Hepatocyte (in vitro differentiated cells): ENCODE measurements at regions not wholly inside any gene's neighbourhood (a gene's known extent, or its start where the extent isn't known, plus 50 kb on each side); places are given as distances from the start of the nearest gene placed in this dataset.

Source experiments
- DNase-seq: peaks from one replicate; pipeline ENCODE4 v3.0.0-alpha.2; 2016; ENCODE audit warnings: low spot score
- H2AFZ ChIP-seq: fragments of 200-600 bp; sonication (generic); 2 replicates; pipeline ENCODE4 v1.6.0; 2016; ENCODE audit warnings: antibody characterized with exemption, mild to moderate bottlenecking
- H3K27ac ChIP-seq: fragments of 200-600 bp; sonication (generic); 2 replicates; pipeline ENCODE4 v1.5.1; 2016; ENCODE audit warnings: mild to moderate bottlenecking
- H3K27me3 ChIP-seq: fragments of 200-600 bp; sonication (generic); 2 replicates; pipeline ENCODE4 v1.6.1; 2016
- H3K36me3 ChIP-seq: fragments of 200-600 bp; sonication (generic); replicated peaks from 2 replicates; pipeline ENCODE4 v1.5.1; 2016; ENCODE audit warnings: low read depth; ENCODE audit not compliant: insufficient read depth
- H3K4me1 ChIP-seq: fragments of 200-600 bp; sonication (generic); 2 replicates; pipeline ENCODE4 v1.5.1; 2016; ENCODE audit warnings: mild to moderate bottlenecking, moderate library complexity; ENCODE audit not compliant: insufficient read depth
- H3K4me2 ChIP-seq: fragments of 200-600 bp; sonication (generic); 2 replicates; pipeline ENCODE4 v1.6.0; 2016
- H3K4me3 ChIP-seq: fragments of 200-600 bp; sonication (generic); 2 replicates; pipeline ENCODE4 v1.5.1; 2016; ENCODE audit warnings: mild to moderate bottlenecking
- H3K79me2 ChIP-seq: fragments of 200-600 bp; sonication (generic); 2 replicates; pipeline ENCODE4 v1.6.0; 2017; ENCODE audit warnings: mild to moderate bottlenecking
- H3K9me2 ChIP-seq: fragments of 200-600 bp; sonication (generic); replicated peaks from 2 replicates; pipeline ENCODE4 v1.6.0; 2017; ENCODE audit warnings: mild to moderate bottlenecking; ENCODE audit not compliant: insufficient read depth
- H3K9me3 ChIP-seq: fragments of 200-600 bp; sonication (generic); 2 replicates; pipeline ENCODE4 v1.5.1; 2016; ENCODE audit warnings: low read depth, mild to moderate bottlenecking
- H4K20me1 ChIP-seq: fragments of 200-600 bp; sonication (generic); 2 replicates; pipeline ENCODE4 v1.6.0; 2016; ENCODE audit warnings: mild to moderate bottlenecking; ENCODE audit not compliant: insufficient read depth, poor library complexity, severe bottlenecking
- EZH2 ChIP-seq: fragments of 200-600 bp; sonication (generic); IDR thresholded peaks from 2 replicates; pipeline ENCODE4 v1.6.1; 2016; ENCODE audit warnings: antibody characterized with exemption, mild to moderate bottlenecking, borderline replicate concordance
- EZH2phosphoT487 ChIP-seq: fragments of 200-600 bp; sonication (generic); IDR thresholded peaks from one replicate; pipeline ENCODE4 v1.6.1; 2018; ENCODE audit warnings: antibody characterized with exemption, mild to moderate bottlenecking, low read depth, moderate library complexity; ENCODE audit not compliant: unreplicated experiment, severe bottlenecking
- WGBS: methylation state at CpG from one replicate; pipeline ENCODE4 v1.1.6; 2016; ENCODE audit warnings: low lambda C conversion rate; ENCODE audit errors: missing lambda C conversion rate; 5-methylcytosine and 5-hydroxymethylcytosine counted together
- TF ChIP-seq, protein P1 (sequence below): fragments of 200-600 bp; sonication (generic); IDR thresholded peaks from 2 replicates; pipeline ENCODE4 v1.5.1; 2016; ENCODE audit warnings: antibody characterized with exemption, mild to moderate bottlenecking; ENCODE audit not compliant: poor library complexity

DNA sequence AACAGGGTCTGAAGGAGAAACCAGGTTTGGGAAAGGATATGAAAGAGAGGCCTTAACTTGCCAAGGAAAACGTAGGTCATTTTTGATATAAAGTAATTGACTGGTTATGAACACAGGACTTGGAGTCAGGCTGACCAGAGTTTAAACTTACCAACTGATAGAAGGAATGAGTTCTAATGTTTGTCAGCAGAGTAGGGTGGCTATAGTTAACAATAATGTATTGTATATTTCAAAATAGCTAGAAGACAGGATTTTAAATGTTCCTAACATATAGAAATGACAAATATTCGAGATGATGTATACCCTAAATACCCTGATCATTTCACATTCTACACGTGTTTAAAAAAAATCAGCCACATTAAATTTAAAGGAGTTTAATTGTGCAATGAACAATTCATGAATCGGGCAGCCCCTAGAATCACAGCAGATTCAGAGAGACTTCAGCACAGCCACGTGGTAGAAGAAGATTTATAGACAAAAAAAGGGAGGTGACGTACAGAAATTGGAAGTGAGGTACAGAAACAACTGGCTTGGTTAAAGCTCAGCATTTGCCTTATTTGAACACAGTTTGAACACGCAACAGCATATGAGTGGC lies 52.5 kb upstream of the PLEKHG7 start:
- Histone ChIP-seq H3K79me2 (no peaks in the 10 kb centered on the region), H3K9me2 (no peaks in the 10 kb centered on the region), H3K27me3 (no peaks in the 10 kb centered on the region), H3K4me1 (no peaks in the 10 kb centered on the region), H3K36me3 (no peaks in the 10 kb centered on the region), H2AFZ (no peak overlapping the region), H3K27ac (no peak overlapping the region), H3K9me3 (no peaks in the 10 kb centered on the region), H3K4me3 (no peak overlapping the region), H4K20me1 (no peaks in the 10 kb centered on the region), H3K4me2 (no peak overlapping the region)
- WGBS, result 67% methylated on average over 7 of the region's 7 CpGs
- no peak for TF ChIP-seq EZH2
- TF ChIP-seq, protein P1, sequence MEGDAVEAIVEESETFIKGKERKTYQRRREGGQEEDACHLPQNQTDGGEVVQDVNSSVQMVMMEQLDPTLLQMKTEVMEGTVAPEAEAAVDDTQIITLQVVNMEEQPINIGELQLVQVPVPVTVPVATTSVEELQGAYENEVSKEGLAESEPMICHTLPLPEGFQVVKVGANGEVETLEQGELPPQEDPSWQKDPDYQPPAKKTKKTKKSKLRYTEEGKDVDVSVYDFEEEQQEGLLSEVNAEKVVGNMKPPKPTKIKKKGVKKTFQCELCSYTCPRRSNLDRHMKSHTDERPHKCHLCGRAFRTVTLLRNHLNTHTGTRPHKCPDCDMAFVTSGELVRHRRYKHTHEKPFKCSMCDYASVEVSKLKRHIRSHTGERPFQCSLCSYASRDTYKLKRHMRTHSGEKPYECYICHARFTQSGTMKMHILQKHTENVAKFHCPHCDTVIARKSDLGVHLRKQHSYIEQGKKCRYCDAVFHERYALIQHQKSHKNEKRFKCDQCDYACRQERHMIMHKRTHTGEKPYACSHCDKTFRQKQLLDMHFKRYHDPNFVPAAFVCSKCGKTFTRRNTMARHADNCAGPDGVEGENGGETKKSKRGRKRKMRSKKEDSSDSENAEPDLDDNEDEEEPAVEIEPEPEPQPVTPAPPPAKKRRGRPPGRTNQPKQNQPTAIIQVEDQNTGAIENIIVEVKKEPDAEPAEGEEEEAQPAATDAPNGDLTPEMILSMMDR, result no peak
- TF ChIP-seq EZH2phosphoT487, result no peak
- no peak for DNase-seq

DNA sequence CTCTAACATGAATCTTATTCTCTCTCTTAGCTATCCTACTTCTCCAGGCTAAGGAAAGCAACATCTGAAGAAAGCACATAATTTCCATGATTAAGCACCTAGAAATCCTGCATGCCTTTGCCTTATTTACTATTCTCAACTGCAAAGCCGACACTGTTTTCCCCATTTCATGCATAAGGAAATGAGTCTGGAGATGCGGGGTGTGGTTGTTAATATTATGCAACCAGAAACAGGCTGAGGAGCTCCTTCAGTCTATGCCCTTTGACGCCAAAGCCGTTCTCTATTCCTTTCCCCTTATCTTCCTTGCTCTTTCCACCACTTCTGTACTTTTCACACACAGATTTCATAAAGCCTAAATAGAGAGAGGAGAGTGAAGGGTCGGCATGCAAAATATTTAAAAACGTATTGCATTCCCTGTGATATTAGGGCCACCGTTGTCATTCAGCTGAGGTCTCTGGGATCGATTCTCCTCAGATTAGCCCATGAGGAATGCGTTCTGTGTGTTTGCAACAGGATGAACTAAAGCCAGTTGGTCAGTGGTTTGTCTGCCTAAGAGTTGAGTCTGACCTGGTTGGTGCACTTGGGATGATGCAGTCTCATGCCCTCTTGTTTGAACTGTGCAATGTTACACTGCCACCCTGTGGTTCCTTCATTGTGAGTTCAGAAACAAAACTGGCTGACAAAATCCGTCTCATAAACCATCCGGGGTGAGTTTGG lies 53.1 kb upstream of the PLEKHG7 start:
- Histone ChIP-seq H3K27me3 (no peaks in the 10 kb centered on the region), H3K4me1 (no peaks in the 10 kb centered on the region), H3K9me2 (no peaks in the 10 kb centered on the region), H3K4me2 (peak overlapping the region; percentile 26), H3K27ac (no peak overlapping the region), H4K20me1 (no peaks in the 10 kb centered on the region), H3K36me3 (no peaks in the 10 kb centered on the region), H2AFZ (no peak overlapping the region), H3K4me3 (no peak overlapping the region), H3K79me2 (no peaks in the 10 kb centered on the region), H3K9me3 (no peaks in the 10 kb centered on the region)
- TF ChIP-seq EZH2phosphoT487, result no peak
- TF ChIP-seq, protein P1, result peak; percentile 87
- 46% methylated on average over 11 of the region's 11 CpGs for WGBS
- DNase-seq, result peak; percentile 80

DNA sequence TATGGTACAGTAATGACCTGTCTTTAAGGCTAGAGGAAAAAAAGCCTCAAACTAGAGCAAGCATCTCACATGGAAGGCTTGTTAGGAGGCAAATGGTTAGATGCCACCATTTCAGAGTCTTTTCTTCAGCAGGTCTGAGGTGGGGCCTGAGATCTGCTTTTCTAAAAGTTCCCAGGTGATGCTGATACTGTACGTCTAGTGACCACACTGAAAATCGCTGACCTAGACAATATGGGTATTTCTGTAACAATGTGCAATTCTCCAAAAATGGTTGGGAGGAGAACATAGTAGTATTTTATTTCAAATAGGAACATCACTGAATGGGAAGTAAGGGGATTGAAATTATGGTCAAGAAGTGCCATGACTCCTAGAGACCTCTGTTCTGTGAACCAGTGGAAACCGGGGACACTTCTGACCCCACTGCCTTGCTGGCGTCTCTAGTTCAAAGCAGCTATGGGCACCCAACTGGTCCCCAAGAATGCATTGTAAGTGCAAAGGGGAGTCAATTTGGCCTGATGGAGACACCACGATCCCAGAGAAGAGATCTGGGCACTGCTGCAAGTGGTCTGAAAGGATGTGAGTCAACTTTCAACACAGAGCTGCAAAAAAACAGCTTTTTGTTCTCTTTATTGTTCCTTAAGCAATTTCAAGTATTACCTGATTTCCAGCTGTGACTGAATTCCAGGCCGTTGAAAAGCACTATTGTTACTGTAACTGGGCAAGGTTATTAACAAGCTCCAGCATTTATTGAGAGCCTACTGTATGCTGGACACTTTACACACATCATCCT lies 54.4 kb upstream of the PLEKHG7 start:
- Histone ChIP-seq H3K4me2 (no peak overlapping the region), H3K4me1 (no peaks in the 10 kb centered on the region), H3K36me3 (no peaks in the 10 kb centered on the region), H2AFZ (no peak overlapping the region), H4K20me1 (no peaks in the 10 kb centered on the region), H3K27ac (no peak overlapping the region), H3K9me3 (no peaks in the 10 kb centered on the region), H3K79me2 (no peaks in the 10 kb centered on the region), H3K27me3 (no peaks in the 10 kb centered on the region), H3K9me2 (no peaks in the 10 kb centered on the region), H3K4me3 (no peak overlapping the region)
- TF ChIP-seq, protein P1, result no peak
- TF ChIP-seq EZH2phosphoT487 (no peak), EZH2 (no peak)
- no peak for DNase-seq
- WGBS, result 87% methylated on average over 6 of the region's 6 CpGs
